ENCODE measurements at regions not wholly inside any gene's neighbourhood (a gene's known extent, or its start where the extent isn't known, plus 50 kb on each side); places are given as distances from the start of the nearest gene placed in this dataset.
A peak's percentile ranks its signal among the peaks of the same experiment; 100 is the strongest.

GRCh38 chr12:124440841-124441381, 126.5 kb downstream of the NCOR2 start:
- no peak for DNase-seq

- DNase-seq = no peak
Measured at GRCh38 chr12:124440031-124440626, 127.3 kb downstream of the NCOR2 start.

DNA sequence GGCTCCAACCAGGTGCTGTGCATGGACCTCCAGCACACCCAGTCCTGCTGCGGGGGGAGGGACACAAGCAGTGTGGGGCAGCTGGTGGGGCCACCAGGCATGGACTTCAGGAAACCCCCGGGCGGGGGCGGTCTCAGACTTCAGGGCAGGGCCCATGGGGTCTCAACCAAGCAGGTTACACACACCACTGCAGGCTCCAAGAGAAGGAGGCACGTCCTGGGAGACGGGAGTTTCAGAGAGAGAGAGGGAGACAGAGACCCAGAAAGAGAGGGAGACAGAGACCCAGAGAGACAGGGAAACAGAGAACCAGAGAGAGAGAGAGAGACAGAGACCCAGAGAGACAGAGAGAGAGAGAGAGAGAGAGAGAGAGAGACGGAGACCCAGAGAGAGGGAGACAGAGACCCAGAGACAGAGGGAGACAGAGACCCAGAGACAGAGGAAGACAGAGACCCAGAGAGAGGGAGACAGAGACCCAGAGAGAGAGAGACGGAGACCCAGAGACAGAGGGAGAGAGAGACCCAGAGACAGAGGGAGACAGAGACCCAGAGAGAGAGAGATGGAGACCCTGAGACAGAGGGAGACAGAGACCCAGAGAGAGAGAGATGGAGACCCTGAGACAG, 128.9 kb downstream of the NCOR2 start:
- DNase-seq = no peak

DNA sequence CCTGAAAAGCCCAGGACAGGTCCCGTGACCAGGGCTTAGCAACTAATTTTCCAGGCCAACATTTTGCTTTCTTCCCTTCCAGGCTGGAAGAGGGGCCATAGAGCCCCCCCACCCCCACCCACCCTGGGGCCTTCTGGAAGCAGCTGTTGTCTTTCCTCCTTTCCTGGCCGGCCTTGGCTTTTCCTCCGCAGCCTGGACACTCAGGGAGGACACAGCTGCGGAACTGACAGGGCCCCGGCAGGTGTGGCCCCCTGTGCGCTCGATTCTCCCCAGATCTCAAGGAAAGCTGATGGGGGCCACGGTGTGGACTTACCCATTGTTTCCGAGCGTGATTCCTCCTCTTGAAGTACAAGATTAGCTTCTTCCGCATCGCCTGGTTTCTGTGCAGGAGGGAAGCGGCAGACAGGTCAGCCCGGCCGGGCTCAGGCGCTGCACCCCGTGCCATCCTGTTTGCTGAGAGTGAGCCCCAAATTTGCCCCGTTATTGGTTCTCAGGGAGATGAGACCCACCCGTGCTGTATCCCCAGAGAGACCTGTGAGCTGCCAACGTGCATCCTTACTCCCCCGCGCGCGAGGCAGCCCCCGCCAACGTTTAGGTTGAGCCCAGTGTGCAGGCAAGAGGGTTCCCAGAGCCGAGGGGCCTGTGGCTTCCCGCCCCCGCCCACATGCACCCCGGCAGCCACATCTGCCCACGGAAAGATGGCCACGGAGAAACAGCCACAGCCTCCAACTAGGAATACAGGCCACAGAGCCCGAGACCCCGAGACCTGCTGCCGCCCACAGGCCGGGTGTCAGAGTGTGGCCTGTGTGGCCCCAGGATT, 129.6 kb downstream of the NCOR2 start:
- DNase-seq = no peak

DNA sequence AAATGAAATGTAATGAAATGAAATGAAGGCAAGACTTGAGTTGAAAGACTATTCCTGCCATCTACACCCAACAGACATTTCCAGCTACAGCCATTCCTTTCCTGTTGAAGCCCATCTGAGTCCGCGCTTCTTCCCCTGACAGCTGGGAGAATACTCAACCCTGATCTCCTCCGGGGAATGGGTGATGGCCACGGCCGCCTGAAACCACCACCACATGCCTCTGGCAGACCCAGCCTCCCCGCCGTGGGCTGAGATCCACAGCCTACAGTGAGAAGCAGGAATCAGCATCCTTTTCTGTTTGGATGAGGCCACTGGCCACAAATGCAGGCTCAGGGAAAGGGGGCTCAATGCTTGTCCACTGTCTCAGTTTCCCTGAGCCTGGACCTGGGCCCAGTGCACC, 130.3 kb downstream of the NCOR2 start:
- DNase-seq = no peak

DNA sequence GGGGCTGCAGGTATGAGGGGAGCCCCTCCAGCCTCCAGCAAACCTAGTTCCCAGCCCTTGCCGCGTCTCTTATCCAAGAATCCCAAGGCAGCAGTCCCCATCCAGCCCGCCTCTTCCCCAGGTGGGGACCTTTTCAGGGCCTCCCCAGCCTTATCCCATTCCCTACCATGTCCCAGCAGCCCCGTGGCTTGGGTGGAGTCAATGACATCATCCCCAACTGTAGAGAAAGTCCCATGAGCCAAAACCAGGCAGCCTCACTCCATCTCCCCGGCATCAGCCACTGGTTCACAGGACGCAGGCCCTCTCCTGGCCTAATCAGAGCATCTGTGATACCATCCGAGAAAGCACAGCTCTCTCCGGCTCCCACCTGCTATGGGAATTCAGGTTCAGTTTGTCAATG, 131.0 kb downstream of the NCOR2 start:
- DNase-seq = no peak

DNA sequence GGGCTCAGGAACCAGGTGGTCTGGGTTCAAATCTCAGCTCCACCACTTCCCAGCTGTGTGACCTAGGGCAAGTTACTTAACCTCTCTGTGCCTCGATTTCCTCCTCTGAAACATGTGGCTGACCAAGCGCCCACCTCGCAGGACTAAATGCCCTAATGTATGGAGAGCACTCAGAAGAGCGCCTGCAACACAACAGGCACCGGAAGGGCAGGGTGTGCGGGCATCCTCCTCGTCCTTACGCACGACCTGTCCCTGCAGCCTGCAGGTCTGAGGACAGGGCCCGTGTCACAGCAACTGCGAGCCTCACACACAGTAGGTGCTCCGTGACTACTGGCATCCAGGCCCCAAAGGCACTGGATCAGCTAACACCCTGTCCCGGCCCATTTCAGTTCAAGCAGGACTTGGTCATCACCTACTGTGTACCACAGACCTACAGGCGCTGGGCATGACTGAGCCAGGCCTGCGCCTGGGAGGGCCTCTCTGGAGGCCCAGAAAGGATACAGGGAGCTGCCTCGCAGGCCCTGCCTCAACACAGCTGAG, 131.5 kb downstream of the NCOR2 start:
- DNase-seq = no peak

- DNase-seq = no peak
Measured at GRCh38 chr12:124434951-124435805, 132.2 kb downstream of the NCOR2 start.

GRCh38 chr12:124434354-124434753, 133.1 kb downstream of the NCOR2 start:
- DNase-seq = no peak

GRCh38 chr12:124433879-124434278, 133.5 kb downstream of the NCOR2 start:
- DNase-seq = no peak

- DNase-seq = no peak
Measured at GRCh38 chr12:124433147-124433874, 134.1 kb downstream of the NCOR2 start.

GRCh38 chr12:124432376-124432775, 135.0 kb downstream of the NCOR2 start:
- no peak for DNase-seq

- no peak for DNase-seq
Measured at GRCh38 chr12:124431971-124432370, 135.4 kb downstream of the NCOR2 start.

DNA sequence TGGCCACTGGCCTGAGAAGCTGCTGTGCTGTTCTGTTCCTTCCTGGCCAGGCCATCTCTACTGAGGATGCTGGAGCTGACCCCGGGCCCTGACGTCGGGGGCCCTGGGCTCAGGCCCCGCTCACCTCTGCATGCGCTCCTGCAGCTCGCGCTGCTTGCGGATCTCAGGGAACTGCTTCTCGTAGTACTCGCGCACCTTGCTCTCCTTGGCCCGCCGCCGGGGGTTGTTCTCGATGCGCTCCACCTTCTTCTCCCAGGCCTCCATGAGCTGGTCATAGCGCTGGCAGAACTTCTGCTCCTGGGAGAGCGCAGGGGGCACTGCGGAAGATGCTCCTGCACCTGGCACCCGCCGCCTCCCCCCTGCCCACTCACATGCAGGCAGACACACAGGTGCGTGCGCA, 135.6 kb downstream of the RFLNA start:
- DNase-seq = no peak

DNA sequence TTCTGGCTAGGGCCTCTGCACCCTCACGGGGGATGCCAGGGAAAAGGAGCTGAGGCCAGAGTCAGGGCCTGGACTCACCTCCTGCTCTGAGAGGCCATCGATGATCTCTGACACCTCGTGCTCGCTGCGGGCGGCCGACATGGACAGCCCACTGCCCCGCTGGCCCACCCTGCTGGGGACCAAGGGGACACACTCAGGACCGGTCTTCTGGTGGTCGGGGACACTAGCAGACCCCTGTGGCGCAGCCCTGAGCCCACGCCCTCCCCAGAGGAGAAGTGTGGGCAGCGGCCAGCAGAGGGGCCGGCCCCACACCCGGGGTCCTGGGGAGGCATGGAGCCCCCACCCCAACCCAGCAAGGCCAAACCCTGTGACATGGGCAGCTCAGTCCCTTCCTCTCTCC, 134.6 kb downstream of the RFLNA start:
- no peak for DNase-seq

- no peak for DNase-seq
Measured at GRCh38 chr12:124428792-124429281, 133.9 kb downstream of the RFLNA start.

GRCh38 chr12:124428136-124428791, 133.4 kb downstream of the RFLNA start:
- DNase-seq = peak; percentile 14

GRCh38 chr12:124426594-124427555, 132.0 kb downstream of the RFLNA start:
- no peak for DNase-seq

- no peak for DNase-seq
Measured at GRCh38 chr12:124425667-124426066, 130.8 kb downstream of the RFLNA start.

DNA sequence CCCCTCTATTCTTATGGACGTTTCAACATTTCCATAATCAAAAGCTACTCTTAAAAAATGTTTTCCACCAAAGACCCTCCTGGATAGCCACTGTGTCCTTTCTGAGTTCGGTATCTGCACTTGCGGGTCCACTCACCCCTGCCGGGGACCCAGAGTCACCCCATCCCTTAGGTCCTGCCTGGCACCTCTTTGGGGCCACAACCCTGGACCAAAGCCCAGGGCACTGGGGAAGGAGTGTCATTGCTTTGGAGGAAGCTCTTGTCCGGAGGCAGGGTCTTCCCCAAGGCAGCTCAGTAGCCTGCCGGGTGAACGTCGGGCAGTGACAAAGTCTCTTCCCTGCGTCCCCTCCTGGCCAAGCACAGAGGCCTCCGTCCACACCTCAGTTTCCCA, 129.6 kb downstream of the RFLNA start:
- no peak for DNase-seq
